GM19025 (cell line): ENCODE measurements at regions not wholly inside any gene's neighbourhood (a gene's known extent, or its start where the extent isn't known, plus 50 kb on each side); places are given as distances from the start of the nearest gene placed in this dataset.

Source experiments
- ATAC-seq: cut with Tn5 transposase; IDR thresholded peaks from one replicate; pipeline ENCODE4 v1.9.1; 2021; ENCODE audit warnings: mild to moderate bottlenecking, low read depth, moderate library complexity; ENCODE audit not compliant: unreplicated experiment

GRCh38 chr2:107197594-107198294 lies 311.8 kb upstream of the ST6GAL2 start:
- no peak for ATAC-seq

GRCh38 chr2:107202962-107203591 lies 317.1 kb upstream of the ST6GAL2 start:
- ATAC-seq = no peak

GRCh38 chr2:107215401-107216350 lies 329.7 kb upstream of the ST6GAL2 start:
- ATAC-seq = no peak

- no peak for ATAC-seq
Observed at GRCh38 chr2:107218208-107218607, 332.2 kb upstream of the ST6GAL2 start.

- no peak for ATAC-seq
Observed at GRCh38 chr2:107222466-107222865, 336.5 kb upstream of the ST6GAL2 start.

DNA sequence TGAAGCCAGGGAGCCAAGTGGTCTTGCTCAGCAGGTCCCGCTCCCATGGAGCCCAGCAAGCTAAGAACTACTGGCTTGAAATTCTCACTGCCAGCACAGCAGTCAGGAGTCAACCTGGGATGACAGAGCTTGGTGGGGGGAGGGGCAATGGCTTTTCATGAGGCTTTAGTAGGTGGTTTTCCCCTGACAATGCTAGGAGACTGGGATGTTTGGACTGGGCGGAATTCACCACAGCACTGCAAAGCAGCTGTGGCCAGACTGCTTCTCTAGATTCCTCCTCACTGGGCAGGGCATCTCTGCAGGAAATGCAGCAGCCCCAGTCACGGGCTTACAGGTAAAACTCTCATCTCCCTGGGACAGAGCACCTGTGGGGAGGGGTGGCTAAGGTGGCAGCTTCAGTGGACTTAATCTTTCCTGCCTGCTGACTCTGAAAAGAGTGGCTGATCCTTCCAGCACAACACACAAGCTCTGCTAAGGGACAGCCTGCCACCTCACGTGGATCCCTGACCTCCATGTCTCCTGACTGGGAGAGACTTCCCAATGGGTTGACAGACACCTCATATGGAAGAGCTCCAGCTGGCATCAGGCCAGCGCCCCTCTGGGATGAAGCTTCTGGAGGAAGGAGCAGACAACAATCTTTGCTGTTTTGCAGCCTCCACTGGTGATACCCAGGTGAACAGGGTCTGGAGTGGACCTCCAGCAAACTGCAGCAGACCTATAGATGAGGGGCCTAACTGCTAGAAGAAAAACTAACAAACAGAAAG lies 349.7 kb upstream of the ST6GAL2 start:
- ATAC-seq = no peak

GRCh38 chr2:107242811-107243210 lies 356.8 kb upstream of the ST6GAL2 start:
- ATAC-seq = no peak

- ATAC-seq = no peak
Observed at GRCh38 chr2:107248932-107249331, 363.0 kb upstream of the ST6GAL2 start.

DNA sequence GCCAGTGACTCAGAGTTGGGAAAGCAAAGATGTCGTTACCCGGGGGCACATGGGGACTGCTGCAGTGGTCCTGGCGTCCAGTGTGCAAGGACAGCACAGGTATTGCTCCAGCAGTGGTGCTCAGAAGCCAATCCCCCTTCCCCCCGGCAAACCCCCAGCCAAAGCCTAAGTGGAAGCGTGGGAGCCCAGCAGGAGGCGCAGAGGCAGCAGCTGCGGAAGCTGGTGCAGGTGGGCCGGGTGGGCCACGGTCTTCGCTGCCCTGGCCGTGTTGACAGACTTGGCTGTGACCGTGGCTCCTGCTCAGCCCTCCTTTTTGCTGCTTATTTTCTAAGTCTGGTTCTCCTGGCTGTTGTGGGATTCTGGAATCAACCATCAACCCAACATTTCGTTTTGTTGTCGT lies 369.8 kb upstream of the ST6GAL2 start:
- no peak for ATAC-seq

DNA sequence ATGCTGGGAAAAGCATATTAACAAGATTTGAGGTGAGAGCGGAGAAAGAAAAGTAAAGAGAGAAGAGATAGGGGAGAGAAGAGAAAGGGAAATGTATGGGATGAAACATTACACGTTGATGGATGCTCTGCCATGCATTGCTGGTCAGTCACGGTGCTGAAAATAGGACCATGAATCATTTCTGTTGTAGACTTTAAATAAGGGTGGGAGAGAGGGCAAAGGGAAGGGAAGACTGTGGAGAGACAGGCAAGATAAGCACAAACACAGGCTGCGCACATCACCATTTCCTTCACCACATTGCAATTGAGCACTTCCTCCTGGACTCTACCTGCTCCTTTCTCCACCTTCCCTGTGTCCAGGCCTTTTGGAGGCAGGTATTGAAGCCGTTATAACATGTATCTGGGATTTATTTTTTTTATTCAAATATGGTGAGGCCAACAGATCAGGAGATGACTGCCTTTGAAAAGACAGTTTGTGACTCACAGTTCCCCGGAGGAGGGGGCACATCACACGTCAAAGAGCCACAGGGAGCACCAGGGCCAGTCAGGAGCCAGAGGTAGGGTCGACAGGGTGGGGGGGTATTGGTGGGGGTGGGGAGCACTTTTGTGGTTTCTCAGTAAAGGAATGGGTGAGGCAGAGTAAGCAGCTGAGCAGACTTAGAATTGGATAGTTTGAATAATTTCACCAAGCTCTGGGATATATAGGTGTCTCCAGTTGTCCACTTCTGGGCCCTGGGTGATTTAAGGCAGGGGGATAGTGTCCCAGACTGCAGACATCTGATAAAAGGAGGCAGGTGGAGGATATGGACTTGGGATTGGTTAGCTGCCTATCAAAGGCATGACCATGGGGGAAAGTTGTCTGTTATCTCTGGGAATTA lies 372.8 kb upstream of the ST6GAL2 start:
- no peak for ATAC-seq

DNA sequence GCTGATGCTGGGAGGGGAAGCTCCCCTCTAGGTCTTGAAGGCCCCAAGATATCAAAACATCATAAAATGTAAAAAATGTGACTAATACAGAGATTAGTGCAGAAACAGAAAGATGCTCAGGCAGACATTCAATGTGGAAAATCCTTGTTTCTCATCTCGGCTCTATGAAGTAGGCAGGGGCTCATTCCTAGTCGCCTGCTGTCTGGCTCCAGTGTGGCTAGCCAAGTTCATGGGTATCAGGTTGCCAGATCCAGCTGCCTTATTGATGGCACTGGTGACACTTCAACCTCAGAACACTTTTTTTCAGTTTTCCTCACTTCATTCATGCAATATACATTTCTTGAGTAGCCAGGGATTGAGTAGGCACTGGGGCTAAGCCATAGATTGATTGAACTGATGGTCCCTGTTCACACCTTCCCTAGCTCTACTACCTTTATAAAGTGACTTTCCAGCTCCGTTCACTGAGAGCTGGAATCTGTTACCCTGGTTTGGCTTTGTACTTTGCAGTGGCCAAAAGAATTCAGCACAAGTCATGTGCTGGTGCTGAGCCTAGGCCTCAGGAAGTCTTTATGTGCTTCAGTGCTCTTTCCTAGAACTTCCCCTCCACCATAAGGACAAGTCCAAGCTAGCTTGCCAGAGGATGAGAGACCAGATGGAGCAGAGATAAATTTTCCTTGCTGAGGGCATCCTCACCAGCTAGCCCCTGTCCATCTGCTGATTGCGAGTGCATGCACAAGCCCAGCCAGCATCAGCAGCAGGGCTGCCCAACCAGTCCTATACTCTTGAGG lies 373.6 kb upstream of the ST6GAL2 start:
- no peak for ATAC-seq

DNA sequence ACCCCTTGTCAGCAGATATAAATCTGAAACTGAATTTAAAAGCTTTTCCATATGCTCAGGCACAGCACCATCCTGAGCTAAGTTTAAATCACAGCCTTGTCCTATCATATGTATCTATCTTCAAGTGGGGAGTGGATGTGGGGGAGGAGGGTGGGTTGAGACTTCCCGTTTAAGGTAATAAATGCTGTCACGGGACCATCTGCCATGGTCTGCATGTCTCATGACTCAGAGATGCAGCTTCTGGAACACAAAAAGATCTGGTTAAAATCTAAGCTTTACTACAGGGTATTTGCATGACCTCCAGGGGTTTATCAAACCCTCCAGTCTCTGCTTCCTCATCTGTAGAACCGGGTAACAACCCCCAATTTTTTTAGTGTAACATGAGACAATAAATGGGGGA lies 377.7 kb upstream of the ST6GAL2 start:
- no peak for ATAC-seq

DNA sequence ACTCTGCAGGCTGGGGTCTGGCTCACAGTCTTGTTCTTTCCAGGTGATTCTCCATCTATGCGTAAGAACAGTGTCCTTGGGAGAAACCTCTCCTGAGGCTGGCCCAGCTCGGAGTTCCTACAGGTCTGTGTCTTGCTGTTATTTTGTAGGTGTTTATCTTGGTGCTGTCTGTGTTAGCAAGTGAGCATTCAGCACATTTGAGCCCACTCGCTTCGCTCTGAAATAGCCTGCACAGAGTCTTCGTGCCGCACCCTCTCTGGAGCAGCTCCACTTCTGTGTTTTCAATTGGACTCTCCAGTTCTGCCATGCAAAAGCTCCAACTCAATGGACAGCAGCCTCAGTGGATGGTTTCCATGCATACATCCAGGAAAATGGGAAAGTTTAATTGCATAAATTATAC lies 378.2 kb upstream of the ST6GAL2 start:
- ATAC-seq = no peak

- ATAC-seq = no peak
Observed at GRCh38 chr2:107266555-107266954, 380.6 kb upstream of the ST6GAL2 start.

DNA sequence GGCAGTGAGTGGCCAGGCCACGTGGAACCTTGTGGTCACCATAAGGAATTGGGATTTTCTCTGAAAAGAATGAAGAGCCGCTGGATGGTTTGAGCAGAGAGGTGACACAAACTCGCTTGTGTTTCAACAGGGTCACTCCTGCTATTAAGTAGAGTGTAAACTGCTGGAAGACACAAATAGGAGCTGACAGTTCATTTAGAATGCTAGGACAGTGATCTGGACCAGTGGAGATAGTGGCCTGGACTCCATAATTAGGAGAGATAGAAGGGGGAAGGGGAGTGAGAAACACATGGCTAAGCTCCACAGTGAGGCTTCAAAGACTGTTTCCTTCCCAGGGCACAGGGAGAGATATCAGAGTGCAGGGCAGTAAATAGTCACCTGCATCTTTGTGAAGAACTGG lies 381.1 kb upstream of the ST6GAL2 start:
- no peak for ATAC-seq

- no peak for ATAC-seq
Observed at GRCh38 chr2:107276034-107276433, 390.1 kb upstream of the ST6GAL2 start.

- ATAC-seq = no peak
Observed at GRCh38 chr2:107278672-107279071, 392.7 kb upstream of the ST6GAL2 start.

GRCh38 chr2:107281637-107282036 lies 395.7 kb upstream of the ST6GAL2 start:
- no peak for ATAC-seq

- ATAC-seq = no peak
Observed at GRCh38 chr2:107282135-107282534, 396.2 kb upstream of the ST6GAL2 start.
